GM20000 (cell line): ENCODE measurements at regions not wholly inside any gene's neighbourhood (a gene's known extent, or its start where the extent isn't known, plus 50 kb on each side); places are given as distances from the start of the nearest gene placed in this dataset.
"Not testable (repeated sequence)": the region's sequence is repeated elsewhere in the genome, so short reads cannot be mapped to it uniquely, and the experiment has no call there.

Source experiments
- DNase-seq: peaks from one replicate; pipeline ENCODE4 v3.0.0; 2012; ENCODE audit warnings: low spot score
- TF ChIP-seq, protein P1 (sequence below): IDR thresholded peaks from 2 replicates; pipeline ENCODE4 v1.5.1; 2012; ENCODE audit warnings: mild to moderate bottlenecking, control low read depth; ENCODE audit errors: extremely low read depth, missing control alignments

- no peak for DNase-seq
These were observed 95.6 kb downstream of the RRAGB start for GRCh38 chrX:55813150-55813549.

DNA sequence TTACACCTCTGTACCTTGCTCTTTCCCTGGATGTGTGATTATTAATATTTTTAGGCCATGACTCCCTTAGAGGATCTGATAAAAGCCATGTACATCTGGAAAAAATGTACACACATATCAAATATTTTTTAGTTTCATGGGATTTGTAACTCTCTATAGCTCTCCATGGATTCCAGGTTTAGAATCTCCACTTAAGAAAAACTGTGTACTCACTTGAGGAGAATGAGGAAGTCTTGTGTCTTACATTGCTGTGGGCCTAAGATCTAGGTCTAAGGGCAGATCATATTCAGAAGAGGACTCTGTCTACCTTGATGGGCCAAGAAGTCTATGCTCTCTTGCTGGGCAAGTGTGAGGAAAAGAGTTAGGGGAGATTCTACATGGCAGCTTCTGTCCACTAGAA, 98.0 kb downstream of the RRAGB start:
- no peak for DNase-seq
- TF ChIP-seq, protein P1, sequence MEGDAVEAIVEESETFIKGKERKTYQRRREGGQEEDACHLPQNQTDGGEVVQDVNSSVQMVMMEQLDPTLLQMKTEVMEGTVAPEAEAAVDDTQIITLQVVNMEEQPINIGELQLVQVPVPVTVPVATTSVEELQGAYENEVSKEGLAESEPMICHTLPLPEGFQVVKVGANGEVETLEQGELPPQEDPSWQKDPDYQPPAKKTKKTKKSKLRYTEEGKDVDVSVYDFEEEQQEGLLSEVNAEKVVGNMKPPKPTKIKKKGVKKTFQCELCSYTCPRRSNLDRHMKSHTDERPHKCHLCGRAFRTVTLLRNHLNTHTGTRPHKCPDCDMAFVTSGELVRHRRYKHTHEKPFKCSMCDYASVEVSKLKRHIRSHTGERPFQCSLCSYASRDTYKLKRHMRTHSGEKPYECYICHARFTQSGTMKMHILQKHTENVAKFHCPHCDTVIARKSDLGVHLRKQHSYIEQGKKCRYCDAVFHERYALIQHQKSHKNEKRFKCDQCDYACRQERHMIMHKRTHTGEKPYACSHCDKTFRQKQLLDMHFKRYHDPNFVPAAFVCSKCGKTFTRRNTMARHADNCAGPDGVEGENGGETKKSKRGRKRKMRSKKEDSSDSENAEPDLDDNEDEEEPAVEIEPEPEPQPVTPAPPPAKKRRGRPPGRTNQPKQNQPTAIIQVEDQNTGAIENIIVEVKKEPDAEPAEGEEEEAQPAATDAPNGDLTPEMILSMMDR = no peak

More at GRCh38 chrX:55813150-55813549, 95.6 kb downstream of the RRAGB start:
- TF ChIP-seq, protein P1 = no peak

DNA sequence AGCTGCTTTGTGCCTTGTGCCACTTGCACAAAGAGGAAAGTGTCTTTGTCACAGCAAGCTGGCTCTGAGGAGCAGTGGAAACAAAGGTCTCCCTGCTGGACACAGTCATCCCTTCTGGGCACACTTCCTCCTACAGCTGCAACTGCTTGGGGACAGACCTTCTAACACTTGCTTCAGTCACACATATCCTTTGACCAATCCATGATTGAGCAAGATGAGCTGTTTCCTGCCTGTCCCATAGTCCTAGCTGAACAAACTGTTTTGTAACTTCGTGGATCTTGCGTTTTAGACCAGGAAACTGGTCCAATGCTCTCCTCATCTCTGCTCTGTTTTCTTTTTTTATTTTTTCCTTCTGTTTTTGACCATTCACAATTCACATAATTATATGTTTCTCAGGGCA, 98.5 kb downstream of the RRAGB start:
- DNase-seq = no peak
- TF ChIP-seq, protein P1 = no peak

DNA sequence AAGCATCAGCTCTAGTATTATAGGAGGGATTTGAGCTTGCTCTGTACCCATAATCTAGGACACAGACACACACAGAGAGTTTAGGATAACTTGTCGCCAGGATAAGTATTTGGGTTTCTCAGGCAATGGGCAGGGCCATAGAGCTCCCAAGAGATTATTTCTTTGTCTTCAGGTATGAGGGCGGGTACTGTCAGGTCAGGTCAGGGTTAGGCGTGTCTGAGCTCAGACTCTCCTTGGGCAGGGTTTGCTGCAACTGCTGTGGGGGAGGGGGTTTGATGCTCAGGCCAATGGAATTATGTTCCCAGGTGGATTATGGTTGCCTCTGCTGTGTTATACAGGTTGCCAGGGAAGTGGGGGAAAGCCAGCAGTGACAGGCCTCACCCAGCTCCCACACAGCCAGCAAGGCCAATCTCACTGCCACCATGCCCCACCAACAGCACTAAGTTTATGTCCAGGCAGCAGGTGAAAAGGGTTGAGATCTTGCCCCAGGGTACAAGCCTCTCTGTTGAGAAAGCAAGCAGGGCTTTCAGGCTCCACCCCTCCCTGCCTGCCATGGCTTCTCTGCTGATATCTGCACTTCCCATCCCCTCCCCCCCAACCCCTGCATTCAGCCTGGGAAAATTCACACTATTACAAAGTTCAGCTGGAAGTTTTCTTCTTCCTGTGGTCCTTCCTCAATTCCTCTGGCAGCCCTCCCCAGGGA, 101.3 kb downstream of the RRAGB start:
- TF ChIP-seq, protein P1 = no peak
- no peak for DNase-seq

DNA sequence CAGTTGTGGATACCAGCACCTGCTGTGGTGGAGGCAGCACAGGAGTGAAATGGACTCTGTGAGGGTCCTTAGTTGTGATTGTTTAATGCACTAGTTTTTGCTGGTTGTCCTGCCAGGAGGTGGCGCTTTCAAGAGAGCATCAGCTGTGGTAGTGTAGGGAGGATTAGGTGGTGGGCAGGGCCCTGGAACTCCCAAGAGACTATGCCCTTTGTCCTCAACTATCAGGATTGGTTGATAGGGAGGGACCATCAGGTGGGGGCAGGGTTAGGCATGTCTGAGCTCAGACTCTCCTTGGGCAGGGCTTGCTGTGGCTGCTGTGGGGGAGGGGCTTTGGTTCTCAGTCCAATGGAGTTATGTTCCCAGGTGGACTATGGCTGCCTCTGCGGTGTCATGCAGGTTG, 121.9 kb downstream of the RRAGB start:
- TF ChIP-seq, protein P1 = peak; percentile 18
- no peak for DNase-seq

DNA sequence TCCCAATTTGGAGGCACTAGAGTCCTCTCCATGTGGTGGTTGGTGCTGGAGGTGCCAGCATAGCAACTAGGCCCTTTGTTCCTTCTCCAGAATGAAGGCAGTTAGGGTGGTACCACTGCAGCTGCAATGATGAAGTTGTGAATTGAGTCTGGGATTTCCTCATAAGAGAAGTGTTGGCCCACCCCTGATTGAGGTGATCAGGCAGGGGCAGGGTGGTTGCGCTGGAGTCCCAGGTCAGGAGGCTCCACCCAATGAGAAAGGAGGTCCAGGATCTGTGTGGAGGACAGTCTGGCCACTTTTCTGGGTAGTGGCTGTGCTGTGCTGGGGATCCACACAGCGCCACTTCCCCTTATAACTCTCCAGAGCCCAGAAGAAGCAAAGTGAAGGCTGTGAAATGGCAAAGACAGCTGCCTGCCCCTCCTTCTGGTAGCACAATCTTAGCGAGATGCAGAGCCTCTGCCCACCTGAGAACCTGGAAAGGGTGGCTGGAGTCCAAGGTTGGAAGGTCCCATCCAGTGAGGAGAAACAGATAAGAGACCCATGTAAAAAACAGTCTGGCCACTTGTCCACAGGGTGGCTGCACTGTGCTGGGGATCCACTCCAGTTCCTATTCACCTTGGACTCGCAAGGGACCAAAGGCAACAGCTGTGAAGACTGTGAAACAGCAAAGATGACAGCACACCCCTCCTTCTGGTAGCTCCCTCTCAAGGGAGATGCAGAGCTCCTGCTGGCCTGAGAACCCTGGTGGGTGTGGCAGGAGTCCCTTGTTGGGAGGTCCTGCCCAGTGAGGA, 124.6 kb downstream of the RRAGB start:
- TF ChIP-seq, protein P1 = no peak
- peak; percentile 7 for DNase-seq

- DNase-seq = not testable (repeated sequence)
These were observed 149.2 kb downstream of the RRAGB start for GRCh38 chrX:55866779-55867178.
